ENCODE measurements at regions not wholly inside any gene's neighbourhood (a gene's known extent, or its start where the extent isn't known, plus 50 kb on each side); places are given as distances from the start of the nearest gene placed in this dataset.

DNA sequence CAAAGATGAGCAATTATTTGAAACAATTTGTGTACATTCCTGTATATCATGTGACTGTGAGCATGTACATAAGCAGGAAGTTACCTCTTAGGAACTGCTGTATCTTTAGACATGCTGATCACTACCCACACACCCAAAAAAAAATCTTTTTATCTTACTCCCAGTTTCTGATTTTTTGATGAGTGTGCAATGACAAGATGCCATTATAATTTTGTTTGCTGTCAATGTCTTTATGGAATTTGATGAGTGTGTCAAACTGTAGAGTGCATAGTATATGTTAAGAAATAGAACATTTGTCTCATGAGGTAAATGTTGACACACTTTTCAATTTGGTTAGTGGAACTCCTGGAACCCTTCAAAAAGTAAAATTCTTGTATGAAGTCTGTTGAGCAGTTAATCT, 84.0 kb upstream of the TMEFF2 start:
- TF ChIP-seq CTCF (IDR thresholded peaks at IDR 0.05) (no peak), EP300 (IDR thresholded peaks at IDR 0.05) (no peak), POLR2A (IDR thresholded peaks at IDR 0.05; ENCODE audit: low read length) (no peak), NR3C1 (IDR thresholded peaks at IDR 0.05) (no peak), MYC (IDR thresholded peaks at IDR 0.05; ENCODE audit: borderline replicate concordance, low read length) (no peak), CEBPB (IDR thresholded peaks at IDR 0.05) (no peak), BCL3 (IDR thresholded peaks at IDR 0.05) (no peak), JUNB (IDR thresholded peaks at IDR 0.05) (no peak), CHD4 (IDR thresholded peaks at IDR 0.05; ENCODE audit: borderline replicate concordance) (no peak), CBX8 (IDR thresholded peaks at IDR 0.05) (no peak)
- TF ChIP-seq, protein P1, sequence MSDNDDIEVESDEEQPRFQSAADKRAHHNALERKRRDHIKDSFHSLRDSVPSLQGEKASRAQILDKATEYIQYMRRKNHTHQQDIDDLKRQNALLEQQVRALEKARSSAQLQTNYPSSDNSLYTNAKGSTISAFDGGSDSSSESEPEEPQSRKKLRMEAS (IDR thresholded peaks at IDR 0.05): no peak
